HPDE6-E6E7 (cell line): ENCODE measurements at regions not wholly inside any gene's neighbourhood (a gene's known extent, or its start where the extent isn't known, plus 50 kb on each side); places are given as distances from the start of the nearest gene placed in this dataset.
A peak's percentile ranks its signal among the peaks of the same experiment; 100 is the strongest.

Experiments
- DNase-seq: peaks from one replicate; pipeline ENCODE4 v3.0.0; 2011; ENCODE audit warnings: missing footprints; ENCODE audit errors: extremely low spot score

GRCh38 chr4:128488055-128488705 is 200.6 kb upstream of the PGRMC2 start:
- DNase-seq = no peak

DNA sequence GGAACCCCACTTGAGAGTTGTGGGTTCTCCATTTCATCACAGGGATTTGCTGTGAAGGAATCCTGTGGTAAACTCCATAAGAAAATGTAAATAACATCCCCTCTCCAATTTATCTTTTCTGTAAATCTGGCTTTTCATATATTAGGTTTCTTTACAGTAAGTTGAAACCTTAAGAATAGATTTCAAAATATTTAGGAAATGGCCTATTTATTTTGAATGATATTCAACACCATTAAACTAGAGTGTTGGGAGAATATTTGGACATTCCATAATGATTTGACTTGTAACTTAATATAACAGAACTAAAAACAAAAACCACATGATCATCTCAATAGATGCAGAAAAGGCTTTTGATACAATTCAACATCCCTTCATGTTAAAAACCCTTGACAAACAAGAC is 197.3 kb upstream of the PGRMC2 start:
- no peak for DNase-seq

DNA sequence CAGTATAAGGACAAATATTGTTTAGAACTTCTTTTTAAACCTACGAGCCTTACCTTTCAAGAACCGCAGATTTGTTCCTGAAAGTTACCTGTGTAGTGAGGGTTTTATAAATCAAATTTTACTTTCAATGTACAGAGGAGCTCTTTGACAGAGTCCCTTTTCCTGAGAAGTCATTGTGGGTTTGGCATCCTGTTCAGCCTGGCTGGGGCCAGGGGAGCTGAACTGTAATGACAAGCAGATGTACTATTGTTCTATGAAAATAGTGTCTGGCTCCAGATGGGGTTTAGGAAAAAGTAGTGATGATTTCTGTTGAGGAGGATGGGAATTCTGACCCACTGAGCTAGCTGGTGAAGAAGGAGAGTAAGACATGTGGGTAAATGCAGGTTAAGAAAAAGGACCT is 196.2 kb upstream of the PGRMC2 start:
- no peak for DNase-seq

- DNase-seq = no peak
Observed at GRCh38 chr4:128483041-128483440, 195.4 kb upstream of the PGRMC2 start.

DNA sequence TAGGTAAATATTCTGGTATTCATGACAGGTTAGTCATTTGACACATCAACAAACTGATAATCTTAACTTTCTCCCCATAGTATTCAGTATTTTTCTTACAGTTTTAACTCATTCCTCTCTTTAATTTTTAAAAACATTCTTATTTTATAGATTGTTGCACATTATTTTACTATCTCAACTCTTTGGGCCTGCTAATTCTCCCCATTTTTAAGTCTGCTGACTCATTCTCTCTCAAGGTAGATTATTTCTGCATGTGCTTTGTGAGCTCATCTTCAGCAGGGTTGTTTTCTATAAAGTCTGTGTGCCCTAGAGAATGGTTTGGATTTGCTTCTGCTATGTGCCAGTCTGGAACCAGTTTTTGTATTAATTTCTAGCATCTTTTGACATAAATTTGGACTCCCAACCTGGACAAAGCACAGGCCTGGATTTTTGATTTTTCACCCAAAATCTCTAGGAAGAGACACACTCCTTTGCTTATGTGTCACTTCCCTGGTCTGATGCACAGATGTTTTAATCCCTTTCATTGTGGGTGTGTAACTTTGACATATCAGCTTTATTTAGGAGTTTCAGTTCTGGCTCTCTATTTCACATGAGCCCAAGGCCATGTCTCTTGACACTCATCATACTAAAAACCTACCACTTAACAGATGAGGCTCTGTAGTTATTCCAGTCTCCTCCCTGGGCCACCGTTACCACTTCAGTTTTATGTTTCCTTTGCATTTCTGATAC is 194.3 kb upstream of the PGRMC2 start:
- no peak for DNase-seq

GRCh38 chr4:128480945-128481344 is 193.3 kb upstream of the PGRMC2 start:
- DNase-seq = no peak

DNA sequence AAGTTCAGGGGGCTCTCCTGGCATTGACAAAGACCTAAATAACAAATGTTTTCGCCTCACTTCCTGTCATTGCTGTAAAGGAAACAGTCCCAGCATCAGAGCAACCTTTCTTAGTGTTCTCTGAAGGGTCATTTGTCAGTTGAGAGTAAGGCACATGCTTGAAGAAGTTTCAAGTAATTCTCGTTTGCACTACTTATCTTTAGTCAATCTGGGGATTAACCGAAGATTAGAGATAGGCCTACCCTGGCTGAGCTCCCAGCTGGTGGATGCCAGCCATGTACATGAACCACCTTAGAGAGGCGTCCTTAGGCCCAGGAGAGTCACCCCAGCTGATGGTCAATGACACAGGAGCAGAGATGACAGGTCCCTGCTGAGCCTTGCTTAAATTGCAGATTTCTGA is 189.9 kb upstream of the PGRMC2 start:
- DNase-seq = no peak

DNA sequence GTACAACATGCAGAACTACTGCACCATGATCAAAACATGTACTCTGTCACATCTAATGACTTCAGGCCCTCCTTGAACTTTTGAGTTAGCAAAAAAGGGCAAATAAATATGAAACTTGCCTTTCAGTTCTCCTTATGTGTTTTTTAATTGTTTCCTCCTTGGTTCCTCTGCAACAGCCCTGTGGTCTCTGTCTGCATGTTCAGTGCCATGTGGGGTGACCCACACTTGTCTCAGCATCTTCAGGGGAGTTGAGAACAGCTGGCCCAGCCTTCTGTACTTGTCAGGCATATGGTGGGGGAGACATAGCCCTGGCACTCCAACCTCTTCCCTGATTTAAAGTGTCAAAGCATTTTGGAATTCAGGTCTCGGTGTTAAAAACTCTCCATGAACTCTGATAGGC is 188.0 kb upstream of the PGRMC2 start:
- DNase-seq = no peak

DNA sequence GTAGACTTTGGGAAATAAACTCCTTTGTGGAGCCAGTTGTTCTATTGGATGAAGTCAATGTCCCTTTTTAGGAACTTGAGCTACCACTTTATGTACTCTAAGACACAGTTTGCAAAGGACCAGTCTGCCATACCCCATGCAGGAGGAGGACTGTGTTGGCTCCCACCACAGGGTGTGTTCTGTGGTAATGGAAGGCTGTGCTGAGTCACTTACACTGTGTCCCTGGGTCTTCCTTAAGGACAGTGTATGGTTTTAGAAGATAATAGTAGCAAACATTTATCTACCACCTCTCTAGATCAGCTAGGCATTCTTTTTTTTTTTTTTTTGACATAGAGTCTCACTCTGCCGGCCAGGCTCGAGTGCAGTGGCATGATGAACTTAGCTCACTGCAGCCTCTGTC is 184.0 kb upstream of the PGRMC2 start:
- no peak for DNase-seq

DNA sequence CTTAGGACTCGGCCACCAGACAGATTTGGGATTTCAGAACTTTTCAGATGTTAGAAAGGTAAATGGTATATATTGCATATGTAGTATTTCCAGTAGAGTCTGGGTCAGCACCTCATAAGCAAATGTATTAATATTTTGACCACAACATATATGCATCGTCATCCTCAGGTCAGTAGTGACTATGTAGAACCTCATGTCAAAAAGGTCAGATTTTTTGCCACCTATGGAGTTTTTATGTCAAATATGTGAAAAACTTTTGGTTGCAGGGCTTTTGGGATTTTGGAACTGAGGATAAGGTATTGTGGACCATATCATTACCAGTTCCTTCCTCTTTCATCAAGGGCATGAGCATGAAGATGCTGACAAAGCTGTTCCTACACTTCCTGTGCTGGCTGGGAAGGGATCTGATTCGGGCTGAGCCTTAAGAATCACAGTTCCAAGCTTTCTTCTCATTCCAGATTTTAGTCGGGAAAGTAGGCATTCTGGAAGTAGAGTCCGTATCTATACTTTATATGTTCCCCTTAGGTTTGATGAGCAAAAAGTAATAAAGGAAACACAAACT is 183.0 kb upstream of the PGRMC2 start:
- DNase-seq = no peak

GRCh38 chr4:128468123-128468989 is 180.7 kb upstream of the PGRMC2 start:
- no peak for DNase-seq

GRCh38 chr4:128465523-128465922 is 177.9 kb upstream of the PGRMC2 start:
- DNase-seq = no peak

DNA sequence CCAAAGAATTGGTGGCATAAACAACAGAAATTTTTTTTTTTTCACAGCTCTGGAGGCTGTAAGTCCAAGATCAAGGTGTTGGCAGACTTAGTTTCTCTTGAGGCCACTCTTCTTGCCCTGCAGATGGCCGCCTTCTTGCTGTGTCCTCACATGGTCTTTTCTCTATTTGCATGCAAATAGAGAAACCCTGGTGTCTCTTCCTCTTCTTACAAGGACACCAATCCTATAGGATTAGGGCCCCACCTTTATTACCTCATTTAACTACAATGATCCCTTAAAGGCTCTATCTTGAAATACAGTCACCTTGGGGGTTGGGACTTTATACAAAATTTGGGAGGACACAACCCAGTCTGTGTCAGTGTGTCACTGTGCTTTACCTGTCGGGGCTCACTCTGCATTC is 175.4 kb upstream of the PGRMC2 start:
- no peak for DNase-seq

DNA sequence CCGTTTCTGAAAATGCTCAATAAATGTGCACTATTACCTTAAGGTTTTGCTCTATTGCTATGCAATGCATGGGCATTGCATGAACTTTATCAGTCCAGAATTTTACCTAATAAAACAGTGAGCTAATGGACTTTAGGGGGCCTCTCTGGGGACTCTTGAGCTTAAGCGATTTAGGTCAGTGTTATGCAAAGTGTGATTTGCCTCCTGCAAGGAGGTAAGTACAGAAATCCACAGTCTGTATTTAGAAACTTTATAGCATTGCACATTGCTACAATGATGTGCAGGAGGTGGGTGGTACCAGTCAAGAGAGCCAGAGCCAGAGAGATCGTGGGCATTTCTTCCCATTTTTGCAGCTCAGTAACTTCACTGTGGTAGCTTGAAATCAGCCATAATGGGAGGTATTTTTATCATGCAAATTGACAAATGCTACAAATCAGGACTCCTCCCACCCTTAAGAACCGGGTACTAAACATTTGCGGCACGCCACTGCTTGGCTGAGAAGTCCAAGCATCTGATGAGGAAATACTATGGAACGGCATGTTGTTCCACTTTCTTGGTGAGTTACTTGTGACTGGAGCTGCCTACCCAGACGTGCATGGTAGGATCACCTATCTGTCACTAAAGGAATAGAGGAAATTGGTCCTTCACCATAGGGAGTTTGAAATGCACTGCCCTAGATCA is 174.6 kb upstream of the PGRMC2 start:
- DNase-seq = no peak

GRCh38 chr4:128461291-128462102 is 173.9 kb upstream of the PGRMC2 start:
- peak; percentile 13 for DNase-seq

DNA sequence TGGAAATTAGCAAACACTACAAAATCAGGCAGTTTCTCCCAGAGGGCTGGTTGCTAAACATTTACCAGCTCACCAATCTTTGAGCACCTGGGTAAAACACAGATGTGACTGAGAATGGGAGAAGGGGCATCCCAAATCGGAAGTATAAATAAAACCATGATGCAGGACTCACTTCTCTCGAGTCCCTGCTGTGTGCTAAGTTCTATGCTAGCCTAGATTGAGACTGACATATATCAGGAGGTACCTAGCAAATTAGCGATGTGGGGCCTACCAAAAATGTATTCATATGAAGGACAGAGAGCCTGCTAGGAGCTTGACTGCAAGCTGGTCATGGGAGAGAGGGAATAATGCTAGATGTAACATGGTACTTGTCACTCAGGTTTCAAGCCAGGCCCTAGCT is 171.9 kb upstream of the PGRMC2 start:
- no peak for DNase-seq

- no peak for DNase-seq
Observed at GRCh38 chr4:128458816-128459215, 171.2 kb upstream of the PGRMC2 start.

DNA sequence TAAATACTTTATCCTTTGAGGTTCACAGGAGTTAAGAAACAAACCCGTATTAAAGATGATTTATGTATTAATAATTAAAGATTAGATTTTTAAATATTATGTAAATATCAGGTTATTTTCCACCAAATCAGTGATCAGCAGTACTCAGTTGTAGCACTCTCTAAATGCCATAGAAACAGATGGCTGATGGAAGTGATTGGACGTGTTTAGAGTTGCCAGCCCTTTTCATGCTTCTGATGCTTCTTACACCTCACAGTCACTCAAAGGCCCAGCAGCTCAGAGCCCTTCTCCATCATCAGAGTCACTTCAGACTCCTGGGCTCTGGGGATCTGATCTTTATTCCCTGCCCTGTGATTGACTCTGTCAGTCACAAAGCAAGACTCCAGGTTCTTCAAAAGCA is 170.1 kb upstream of the PGRMC2 start:
- DNase-seq = no peak

GRCh38 chr4:128456171-128456570 is 168.6 kb upstream of the PGRMC2 start:
- DNase-seq = no peak

DNA sequence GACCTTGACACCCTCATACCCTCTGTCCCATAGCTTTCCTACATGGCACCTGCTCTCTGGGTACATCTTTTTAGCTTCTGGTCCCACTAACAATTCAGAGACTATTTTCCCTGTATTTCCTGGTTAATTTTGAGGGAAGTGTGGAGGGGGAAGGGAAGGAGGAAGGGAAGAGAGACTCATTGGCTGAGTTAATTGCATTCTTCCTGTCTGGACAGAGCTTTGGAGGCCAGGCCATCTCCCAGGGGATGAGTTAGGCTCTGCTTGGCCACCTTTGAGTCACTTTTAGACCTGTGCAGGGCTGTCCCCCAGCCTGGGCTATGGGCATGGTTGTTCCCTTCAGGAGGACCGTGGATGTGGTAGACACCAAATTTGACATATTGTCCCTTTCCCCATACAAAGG is 167.9 kb upstream of the PGRMC2 start:
- no peak for DNase-seq

DNA sequence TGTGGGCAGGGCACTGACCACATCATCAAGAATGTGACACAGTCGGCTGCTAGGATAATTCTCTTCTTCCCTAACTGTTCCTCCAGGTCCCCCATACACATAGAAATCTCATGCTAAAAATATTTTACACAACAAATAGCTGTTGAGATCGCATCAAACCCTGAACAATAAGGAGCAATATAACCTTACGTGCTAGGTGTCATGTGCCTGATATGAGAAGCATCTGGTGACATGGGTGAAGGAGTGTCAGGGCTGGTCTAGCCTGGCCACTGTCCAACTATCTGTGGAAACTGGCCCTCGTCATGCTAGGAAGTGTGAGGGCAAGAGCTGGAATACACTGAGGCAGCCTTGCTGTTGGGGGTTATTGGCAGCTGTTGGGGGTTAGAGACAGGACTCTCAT is 167.3 kb upstream of the PGRMC2 start:
- no peak for DNase-seq
